ENCODE measurements at regions not wholly inside any gene's neighbourhood (a gene's known extent, or its start where the extent isn't known, plus 50 kb on each side); places are given as distances from the start of the nearest gene placed in this dataset.

GRCh38 chr5:60024104-60024503 lies 130.6 kb upstream of the PDE4D start:
- H3K4me3 ChIP-seq (ENCODE audit: insufficient read depth, low read depth, low read length): no peak overlapping the region
- BruUV-seq (replicated peaks): no TSS peak
- H3K4me1 ChIP-seq (ENCODE audit: control insufficient read depth, insufficient read depth, low read length): no peaks in the 10 kb centered on the region
- H4K8ac ChIP-seq (ENCODE audit: low read depth in 2 of 2, low read length in 2 of 2): no peak overlapping the region
- H3K14ac ChIP-seq (replicated peaks; ENCODE audit: low read depth, low read length): no peak overlapping the region
- H2BK120ac ChIP-seq (ENCODE audit: low read depth, low read length): no peak overlapping the region
- H3K56ac ChIP-seq (ENCODE audit: extremely low read depth, insufficient read depth, low read length): no peak overlapping the region
- H2BK15ac ChIP-seq (ENCODE audit: low read depth, low read length): no peak overlapping the region
- intact Hi-C loops (cut with micrococcal nuclease) (no loop called here), dilution Hi-C loops (cut with HindIII; ENCODE audit: low sequenced_read_pairs, unreplicated experiment) (no loop called here), in situ Hi-C loops (cut with MboI; ENCODE audit: low sequenced_read_pairs) (no loop called here)
- H3K79me1 ChIP-seq (ENCODE audit: low read depth in 1 of 2, low read length in 2 of 2): no peaks in the 10 kb centered on the region
- H2BK5ac ChIP-seq (ENCODE audit: low read depth, low read length, poor library complexity, severe bottlenecking): no peak overlapping the region
- H3K9ac ChIP-seq (ENCODE audit: low read depth, low read length): no peak overlapping the region
- H3K27me3 ChIP-seq (ENCODE audit: control insufficient read depth, insufficient read depth, low read length): no peaks in the 10 kb centered on the region
- ChIA-PET CTCF (no interaction called here), POLR2A (ENCODE audit: unreplicated experiment) (no interaction called here)
- no peak overlapping the region for H3K27ac ChIP-seq (ENCODE audit: insufficient read depth, low read length)
- H2BK20ac ChIP-seq (ENCODE audit: low read depth, low read length): no peak overlapping the region
- H2AK9ac ChIP-seq (replicated peaks; ENCODE audit: low read depth, low read length, poor library complexity): no peak overlapping the region
- H3K9me3 ChIP-seq (ENCODE audit: control insufficient read depth, insufficient read depth, low read length): no peaks in the 10 kb centered on the region
- H4K5ac ChIP-seq (ENCODE audit: low read depth, low read length): no peak overlapping the region
- no peaks in the 10 kb centered on the region for H4K20me1 ChIP-seq (ENCODE audit: insufficient read depth, low read length)
- no peaks in the 10 kb centered on the region for H3K9me1 ChIP-seq (ENCODE audit: insufficient read depth, low read length)
- TF ChIP-seq RFX5 (IDR thresholded peaks at IDR 0.05; ENCODE audit: low read depth, low read length): no peak
- no peak for TF ChIP-seq CTCF (conservative IDR thresholded peaks at IDR 0.05; ENCODE audit: low read depth, low read length)
- TF ChIP-seq, protein P1, sequence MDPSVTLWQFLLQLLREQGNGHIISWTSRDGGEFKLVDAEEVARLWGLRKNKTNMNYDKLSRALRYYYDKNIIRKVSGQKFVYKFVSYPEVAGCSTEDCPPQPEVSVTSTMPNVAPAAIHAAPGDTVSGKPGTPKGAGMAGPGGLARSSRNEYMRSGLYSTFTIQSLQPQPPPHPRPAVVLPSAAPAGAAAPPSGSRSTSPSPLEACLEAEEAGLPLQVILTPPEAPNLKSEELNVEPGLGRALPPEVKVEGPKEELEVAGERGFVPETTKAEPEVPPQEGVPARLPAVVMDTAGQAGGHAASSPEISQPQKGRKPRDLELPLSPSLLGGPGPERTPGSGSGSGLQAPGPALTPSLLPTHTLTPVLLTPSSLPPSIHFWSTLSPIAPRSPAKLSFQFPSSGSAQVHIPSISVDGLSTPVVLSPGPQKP (IDR thresholded peaks at IDR 0.05; ENCODE audit: borderline replicate concordance, low read depth, low read length): no peak
- no peak for TF ChIP-seq MXI1 (IDR thresholded peaks at IDR 0.05; ENCODE audit: borderline replicate concordance, low read depth, low read length)
- TF ChIP-seq CEBPB (IDR thresholded peaks at IDR 0.05; ENCODE audit: low read depth, low read length): no peak
- no peak for TF ChIP-seq BHLHE40 (IDR thresholded peaks at IDR 0.05; ENCODE audit: low read depth, low read length)
- no peak for TF ChIP-seq NFE2L2 (IDR thresholded peaks at IDR 0.05; ENCODE audit: low read depth, low read length)
- TF ChIP-seq USF2 (IDR thresholded peaks at IDR 0.05; ENCODE audit: low read depth, low read length): no peak
- no peak for TF ChIP-seq CHD1 (IDR thresholded peaks at IDR 0.05; ENCODE audit: low read depth, low read length)
- TF ChIP-seq SMC3 (IDR thresholded peaks at IDR 0.05; ENCODE audit: low read depth, low read length): no peak
- no peak overlapping the region for H3K4me2 ChIP-seq (ENCODE audit: low read depth, low read length)
- DNase-seq (no peak), ATAC-seq (ENCODE audit: low read depth) (no peak)
- no peak overlapping the region for H4K91ac ChIP-seq (ENCODE audit: insufficient read depth, low read depth, low read length)
- H2AK5ac ChIP-seq (ENCODE audit: low read depth, low read length): no peak overlapping the region
- no peaks in the 10 kb centered on the region for H3K36me3 ChIP-seq (ENCODE audit: control insufficient read depth, insufficient read depth, low read length)
- no peak overlapping the region for H2AFZ ChIP-seq (replicated peaks; ENCODE audit: low read length, poor library complexity)
- no peak overlapping the region for H3K23ac ChIP-seq (ENCODE audit: low read depth, low read length)
- H3K18ac ChIP-seq (ENCODE audit: low read depth, low read length): no peak overlapping the region
- H3K4ac ChIP-seq (ENCODE audit: low read depth, low read length): no peak overlapping the region
